K562 (cell line): ENCODE measurements at regions not wholly inside any gene's neighbourhood (a gene's known extent, or its start where the extent isn't known, plus 50 kb on each side); places are given as distances from the start of the nearest gene placed in this dataset.

ENCODE experiments used
- ATAC-seq: fragments of 200-7000 bp; cut with Tn5 transposase; 3 replicates; pipeline ENCODE4 v1.9.1; 2020; ENCODE audit warnings: moderate library complexity
- BruUV-seq: library from RNA; stranded (reverse); fragments of 400-500 nt; replicated peaks from 2 replicates; lab custom pipeline; 2021; lab: Mats Ljungman, UMichigan
- CTCF ChIA-PET: fragments of 300-600 bp; formaldehyde crosslinking; extraction: SDS; loops from one replicate; lab custom pipeline; 2021; ENCODE audit warnings: low intra/inter-chr PET ratio; lab: Yijun Ruan, JAX
- POLR2A ChIA-PET: fragments of 300-600, 350-650 bp; sonication (Branson Sonifier 250); formaldehyde crosslinking; extraction: SDS; loops from one replicate; lab custom pipeline; 2021; ENCODE audit warnings: antibody characterized with exemption, inconsistent platforms; lab: Yijun Ruan, JAX
- DNase-seq, 4 experiments: peaks; one replicate each; pipeline versions ENCODE4 v3.0.0 to v3.0.0-alpha.2; 2011 to 2018; ENCODE audit warnings: low spot score in 3 of 4, mixed read lengths in 3 of 4; ENCODE audit errors: extremely low read depth in 1 of 4
- FAIRE-seq: peaks from 2 replicates; lab custom pipeline; 2011; peaks lifted over from hg19 to GRCh38; lab: Jason Lieb, UNC
- H2AFZ ChIP-seq: 2 replicates; pipeline ENCODE4 v1.6.0; 2011; ENCODE audit warnings: low read depth, low read length, control low read depth, inconsistent platforms
- H3K27ac ChIP-seq: fragments of 200-600 bp; 3 replicates; pipeline ENCODE4 v1.8.0; 2011; ENCODE audit warnings: low read depth, mild to moderate bottlenecking, control low read depth, inconsistent platforms, low read length, moderate library complexity, mixed read lengths; ENCODE audit errors: extremely low read depth
- H3K27me3 ChIP-seq, 2 experiments: fragments of 300-600 bp in 1 of 2; 2 replicates in 1 of 2; 3 replicates in 1 of 2; pipeline versions ENCODE4 v1.6.0 to v1.8.0; 2011; ENCODE audit warnings: inconsistent platforms in 2 of 2, low read length in 2 of 2, mild to moderate bottlenecking in 1 of 2, mixed read lengths in 1 of 2, moderate library complexity in 1 of 2; ENCODE audit not compliant: control insufficient read depth in 2 of 2, insufficient read depth in 2 of 2
- H3K36me3 ChIP-seq: fragments of 300-600 bp; 3 replicates; pipeline ENCODE4 v1.8.0; 2011; ENCODE audit warnings: mild to moderate bottlenecking, low read length, inconsistent platforms; ENCODE audit not compliant: control insufficient read depth, insufficient read depth
- H3K4me1 ChIP-seq, 2 experiments: fragments of 200-600 bp in 1 of 2; replicated peaks in 1 of 2; 2 replicates in 1 of 2; 3 replicates in 1 of 2; pipeline versions ENCODE4 v1.5.1 to v1.8.0; 2011; ENCODE audit warnings: inconsistent platforms in 2 of 2, low read length in 2 of 2, mild to moderate bottlenecking in 1 of 2, mixed read lengths in 1 of 2, moderate library complexity in 1 of 2; ENCODE audit not compliant: control insufficient read depth in 2 of 2, insufficient read depth in 2 of 2
- H3K4me2 ChIP-seq: 2 replicates; pipeline ENCODE4 v1.6.1; 2011; ENCODE audit warnings: low read length, control low read depth, inconsistent platforms, mixed read lengths; ENCODE audit not compliant: insufficient read depth
- H3K4me3 ChIP-seq: fragments of 200-600 bp; sonication (generic), shearing (Covaris generic); 2 replicates; pipeline ENCODE4 v1.5.1; 2016; ENCODE audit warnings: control low read depth, inconsistent platforms
- H3K79me2 ChIP-seq: fragments of 200-600 bp; 3 replicates; pipeline ENCODE4 v1.8.0; 2011; ENCODE audit warnings: low read length, inconsistent platforms; ENCODE audit not compliant: control insufficient read depth, insufficient read depth
- H3K9ac ChIP-seq, 2 experiments: 2 replicates each; pipeline versions ENCODE4 v1.6.0 to v1.6.1; 2011; ENCODE audit warnings: low read depth in 2 of 2, low read length in 2 of 2, control low read depth in 1 of 2, inconsistent platforms in 1 of 2, mild to moderate bottlenecking in 1 of 2, mixed read lengths in 1 of 2; ENCODE audit not compliant: insufficient read depth in 1 of 2
- H3K9me1 ChIP-seq: one replicate; pipeline ENCODE4 v1.6.0; 2011; ENCODE audit warnings: inconsistent platforms, mild to moderate bottlenecking, low read length, moderate library complexity; ENCODE audit not compliant: control insufficient read depth, insufficient read depth
- H3K9me3 ChIP-seq: replicated peaks from 2 replicates; pipeline ENCODE4 v1.5.1; 2011; ENCODE audit warnings: low read depth, low read length, inconsistent platforms; ENCODE audit not compliant: control insufficient read depth, insufficient read depth
- H4K20me1 ChIP-seq: replicated peaks from 2 replicates; pipeline ENCODE4 v1.6.1; 2011; ENCODE audit warnings: low read length, inconsistent platforms, mixed read lengths; ENCODE audit not compliant: control insufficient read depth, insufficient read depth
- ASH1L ChIP-seq: fragments of 450-650 bp; IDR thresholded peaks from 2 replicates; pipeline ENCODE4 v1.6.1; 2018; ENCODE audit warnings: borderline replicate concordance, mild to moderate bottlenecking, low read depth; ENCODE audit not compliant: partially characterized antibody
- ATF1 ChIP-seq, 2 experiments: fragments of 450-650 bp in 1 of 2; IDR thresholded peaks; 2 replicates each; pipeline ENCODE4 v1.6.1; 2016; ENCODE audit warnings: missing compliant biosample characterization in 1 of 2, missing genetic modification characterization in 1 of 2
- EP300 ChIP-seq: IDR thresholded peaks from 2 replicates; pipeline ENCODE4 v1.6.1; 2012; ENCODE audit warnings: low read length, improper control_type of control experiment
- HDAC8 ChIP-seq: fragments of 450-650 bp; IDR thresholded peaks from 2 replicates; pipeline ENCODE4 v1.6.1; 2016; ENCODE audit warnings: mild to moderate bottlenecking, missing genetic modification characterization, moderate library complexity, missing compliant biosample characterization
- KDM2B ChIP-seq: fragments of 250-450 bp; sonication (Bioruptor Pico); IDR thresholded peaks from 2 replicates; pipeline ENCODE4 v1.8.0; 2021; ENCODE audit warnings: mild to moderate bottlenecking, moderate library complexity
- MYNN ChIP-seq, 2 experiments: sonication (generic); formaldehyde crosslinking in 1 of 2; IDR thresholded peaks; 2 replicates each; pipeline versions ENCODE4 v1.5.0 to v1.6.1; 2016 to 2020; ENCODE audit warnings: antibody characterized with exemption in 1 of 2, missing genetic modification reagents in 1 of 2
- NEUROD1 ChIP-seq: fragments of 150-350 bp; IDR thresholded peaks from 2 replicates; pipeline ENCODE4 v1.6.1; 2014; ENCODE audit warnings: borderline replicate concordance, low read length, low read depth; ENCODE audit not compliant: partially characterized antibody
- PCBP1 ChIP-seq: fragments of 200-400 bp; formaldehyde crosslinking; IDR thresholded peaks from 2 replicates; pipeline ENCODE4 v1.6.1; 2018; ENCODE audit warnings: mild to moderate bottlenecking, low read depth, low read length; ENCODE audit not compliant: poor library complexity, severe bottlenecking
- PYGO2 ChIP-seq: fragments of 450-650 bp; IDR thresholded peaks from 2 replicates; pipeline ENCODE4 v1.6.1; 2016; ENCODE audit warnings: mild to moderate bottlenecking, missing genetic modification characterization, moderate library complexity, missing compliant biosample characterization
- SIN3A ChIP-seq, 2 experiments: fragments of 150-350 bp in 1 of 2; IDR thresholded peaks; 2 replicates each; pipeline ENCODE4 v1.6.1; 2011 to 2016; ENCODE audit warnings: borderline replicate concordance in 2 of 2, low read depth in 2 of 2, low read length in 2 of 2, mild to moderate bottlenecking in 2 of 2, moderate library complexity in 2 of 2; ENCODE audit not compliant: control insufficient read depth in 1 of 2
- ZNF165 ChIP-seq: fragments of 250-450 bp; sonication (Bioruptor Pico); IDR thresholded peaks from 2 replicates; pipeline ENCODE4 v1.4.0; 2020; ENCODE audit warnings: borderline replicate concordance
- ZNF398 ChIP-seq: fragments of 250-450 bp; sonication (Bioruptor Pico); IDR thresholded peaks from 2 replicates; pipeline ENCODE4 v1.8.0; 2021; ENCODE audit warnings: moderate library complexity, mild to moderate bottlenecking, inconsistent platforms
- WGBS: fragments of 100-300 bp; shearing (Covaris generic); methylation state at CpG from one replicate; pipeline ENCODE4 v1.1.6; 2016; ENCODE audit warnings: low coverage, mixed read lengths; ENCODE audit not compliant: insufficient coverage; ENCODE audit errors: missing lambda C conversion rate; 5-methylcytosine and 5-hydroxymethylcytosine counted together
- in situ Hi-C: fragments of 300-500 bp; cut with MboI; formaldehyde crosslinking; loops from 4 replicates; pipeline ENCODE4 v1.15.0; 2018; ENCODE audit warnings: inconsistent platforms, mixed read lengths
- intact Hi-C: fragments of 100-400 bp; cut with micrococcal nuclease; formaldehyde crosslinking; loops from 2 replicates; pipeline ENCODE4 v1.14.2; 2022
- TF ChIP-seq, protein P1 (sequence below): IDR thresholded peaks from 2 replicates; pipeline ENCODE4 v1.6.1; 2011; ENCODE audit not compliant: insufficient read length; ENCODE audit errors: extremely low read depth
- TF ChIP-seq, protein P2 (sequence below), 2 experiments: IDR thresholded peaks; 2 replicates each; pipeline ENCODE4 v1.6.1; 2012; ENCODE audit warnings: improper control_type of control experiment in 2 of 2, low read depth in 2 of 2, low read length in 2 of 2, borderline replicate concordance in 1 of 2
- TF ChIP-seq, protein P3 (sequence below): fragments of 450-650 bp; IDR thresholded peaks from 2 replicates; pipeline ENCODE4 v1.6.1; 2014; ENCODE audit warnings: low read depth, mild to moderate bottlenecking, moderate library complexity, borderline replicate concordance

DNA sequence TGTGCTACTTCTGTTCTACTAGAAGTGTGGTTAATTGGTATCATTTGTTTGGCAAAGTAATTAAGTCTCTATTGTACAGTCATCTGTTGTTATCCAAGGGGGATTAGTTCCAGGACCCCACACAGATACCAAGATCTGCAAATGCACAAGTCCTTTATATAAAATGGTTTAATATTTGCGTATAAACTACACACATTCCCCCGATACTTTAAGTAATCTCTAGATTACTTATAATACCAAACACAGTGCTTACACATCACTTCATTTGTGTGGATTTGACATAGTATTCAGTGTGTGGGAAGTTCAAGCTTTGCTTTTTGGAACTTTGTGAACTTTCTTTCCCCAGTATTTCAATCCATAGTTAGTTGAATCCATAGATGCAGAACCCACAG lies 50.5 kb upstream of the ABI3BP start:
- H4K20me1 ChIP-seq, result no peaks in the 10 kb centered on the region
- H3K9ac ChIP-seq, result no peak overlapping the region
- no peaks in the 10 kb centered on the region for H3K27me3 ChIP-seq
- H2AFZ ChIP-seq, result no peak overlapping the region
- POLR2A ChIA-PET, result interaction anchor here (0.5 kb wide), 1 partner anchor 850 kb away, joined by 3 read pairs; no protein-coding TSS in a partner anchor
- H3K4me2 ChIP-seq, result no peak overlapping the region
- TF ChIP-seq PCBP1, result no peak
- no peak for TF ChIP-seq KDM2B (CRISPR knock-in tag)
- TF ChIP-seq, protein P1, sequence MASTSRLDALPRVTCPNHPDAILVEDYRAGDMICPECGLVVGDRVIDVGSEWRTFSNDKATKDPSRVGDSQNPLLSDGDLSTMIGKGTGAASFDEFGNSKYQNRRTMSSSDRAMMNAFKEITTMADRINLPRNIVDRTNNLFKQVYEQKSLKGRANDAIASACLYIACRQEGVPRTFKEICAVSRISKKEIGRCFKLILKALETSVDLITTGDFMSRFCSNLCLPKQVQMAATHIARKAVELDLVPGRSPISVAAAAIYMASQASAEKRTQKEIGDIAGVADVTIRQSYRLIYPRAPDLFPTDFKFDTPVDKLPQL, result no peak
- TF ChIP-seq, protein P2, sequence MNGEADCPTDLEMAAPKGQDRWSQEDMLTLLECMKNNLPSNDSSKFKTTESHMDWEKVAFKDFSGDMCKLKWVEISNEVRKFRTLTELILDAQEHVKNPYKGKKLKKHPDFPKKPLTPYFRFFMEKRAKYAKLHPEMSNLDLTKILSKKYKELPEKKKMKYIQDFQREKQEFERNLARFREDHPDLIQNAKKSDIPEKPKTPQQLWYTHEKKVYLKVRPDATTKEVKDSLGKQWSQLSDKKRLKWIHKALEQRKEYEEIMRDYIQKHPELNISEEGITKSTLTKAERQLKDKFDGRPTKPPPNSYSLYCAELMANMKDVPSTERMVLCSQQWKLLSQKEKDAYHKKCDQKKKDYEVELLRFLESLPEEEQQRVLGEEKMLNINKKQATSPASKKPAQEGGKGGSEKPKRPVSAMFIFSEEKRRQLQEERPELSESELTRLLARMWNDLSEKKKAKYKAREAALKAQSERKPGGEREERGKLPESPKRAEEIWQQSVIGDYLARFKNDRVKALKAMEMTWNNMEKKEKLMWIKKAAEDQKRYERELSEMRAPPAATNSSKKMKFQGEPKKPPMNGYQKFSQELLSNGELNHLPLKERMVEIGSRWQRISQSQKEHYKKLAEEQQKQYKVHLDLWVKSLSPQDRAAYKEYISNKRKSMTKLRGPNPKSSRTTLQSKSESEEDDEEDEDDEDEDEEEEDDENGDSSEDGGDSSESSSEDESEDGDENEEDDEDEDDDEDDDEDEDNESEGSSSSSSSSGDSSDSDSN (IDR thresholded peaks at IDR 0.05; ENCODE audit: borderline replicate concordance in 1 of 2, low read depth in 2 of 2, low read length in 2 of 2), result no peak
- TF ChIP-seq ATF1 (CRISPR knock-in tag; IDR thresholded peaks at IDR 0.05), result no peak
- no peak for TF ChIP-seq ATF1 (tag; IDR thresholded peaks at IDR 0.05)
- TF ChIP-seq ZNF398, result no peak
- TF ChIP-seq PYGO2 (tag), result no peak
- TF ChIP-seq ZNF165 (CRISPR knock-in tag), result no peak
- no peak for TF ChIP-seq MYNN (IDR thresholded peaks at IDR 0.05)
- no peak for TF ChIP-seq MYNN (CRISPR knock-in tag; IDR thresholded peaks at IDR 0.05)
- TF ChIP-seq SIN3A (IDR thresholded peaks at IDR 0.05; ENCODE audit: borderline replicate concordance in 2 of 2, control insufficient read depth in 1 of 2, low read depth in 2 of 2, low read length in 2 of 2), result no peak
- TF ChIP-seq NEUROD1, result no peak
- TF ChIP-seq HDAC8 (tag), result no peak
- no peak for TF ChIP-seq EP300
- TF ChIP-seq, protein P3, sequence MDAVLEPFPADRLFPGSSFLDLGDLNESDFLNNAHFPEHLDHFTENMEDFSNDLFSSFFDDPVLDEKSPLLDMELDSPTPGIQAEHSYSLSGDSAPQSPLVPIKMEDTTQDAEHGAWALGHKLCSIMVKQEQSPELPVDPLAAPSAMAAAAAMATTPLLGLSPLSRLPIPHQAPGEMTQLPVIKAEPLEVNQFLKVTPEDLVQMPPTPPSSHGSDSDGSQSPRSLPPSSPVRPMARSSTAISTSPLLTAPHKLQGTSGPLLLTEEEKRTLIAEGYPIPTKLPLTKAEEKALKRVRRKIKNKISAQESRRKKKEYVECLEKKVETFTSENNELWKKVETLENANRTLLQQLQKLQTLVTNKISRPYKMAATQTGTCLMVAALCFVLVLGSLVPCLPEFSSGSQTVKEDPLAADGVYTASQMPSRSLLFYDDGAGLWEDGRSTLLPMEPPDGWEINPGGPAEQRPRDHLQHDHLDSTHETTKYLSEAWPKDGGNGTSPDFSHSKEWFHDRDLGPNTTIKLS, result no peak
- TF ChIP-seq ASH1L, result no peak
- H3K4me3 ChIP-seq, result no peak overlapping the region
- CTCF ChIA-PET, result no interaction called here
- in situ Hi-C loops (no loop called here), intact Hi-C loops (no loop called here)
- H3K9me3 ChIP-seq, result no peaks in the 10 kb centered on the region
- H3K79me2 ChIP-seq, result no peaks in the 10 kb centered on the region
- FAIRE-seq (no peak), DNase-seq (no peak), ATAC-seq (no peak)
- WGBS, result 6% methylated on average over 2 of the region's 2 CpGs
- no peaks in the 10 kb centered on the region for H3K4me1 ChIP-seq
- H3K9me1 ChIP-seq, result no peaks in the 10 kb centered on the region
- BruUV-seq, result no TSS peak
- no peaks in the 10 kb centered on the region for H3K36me3 ChIP-seq
- H3K27ac ChIP-seq, result no peak overlapping the region
